WTC11 (cell line): ENCODE measurements at regions not wholly inside any gene's neighbourhood (a gene's known extent, or its start where the extent isn't known, plus 50 kb on each side); places are given as distances from the start of the nearest gene placed in this dataset.

ENCODE experiments used
- ATAC-seq: fragments of 200-7000 bp; cut with Tn5 transposase; 2 replicates; pipeline ENCODE4 v1.10.0; 2021; ENCODE audit warnings: mild to moderate bottlenecking, moderate library complexity
- CTCF ChIA-PET: fragments of 300-600 bp; sonication (Branson Sonifier 250); formaldehyde crosslinking; loops from one replicate; lab custom pipeline; 2021; ENCODE audit warnings: antibody characterized with exemption; lab: Charles Lee
- POLR2A ChIA-PET: fragments of 350-600 bp; sonication (Branson Sonifier 250); formaldehyde crosslinking; loops from one replicate; lab custom pipeline; 2021; ENCODE audit warnings: antibody characterized with exemption; lab: Charles Lee
- DNase-seq: peaks from one replicate; pipeline ENCODE4 v3.0.0; 2021; ENCODE audit warnings: low spot score
- H3K27ac Mint-ChIP-seq: 2 replicates; pipeline ENCODE4 v1.8.0; 2021; ENCODE audit warnings: mixed read lengths
- H3K27me3 Mint-ChIP-seq: 2 replicates; pipeline ENCODE4 v1.8.0; 2021; ENCODE audit warnings: low read depth, mild to moderate bottlenecking, moderate library complexity, mixed read lengths
- H3K36me3 Mint-ChIP-seq: 2 replicates; pipeline ENCODE4 v1.8.0; 2021; ENCODE audit warnings: mixed read lengths
- H3K4me1 Mint-ChIP-seq: 2 replicates; pipeline ENCODE4 v1.8.0; 2022; ENCODE audit warnings: mixed read lengths
- H3K4me3 Mint-ChIP-seq: 2 replicates; pipeline ENCODE4 v1.8.0; 2021; ENCODE audit warnings: mild to moderate bottlenecking, moderate library complexity, mixed read lengths
- H3K9me3 Mint-ChIP-seq: 2 replicates; pipeline ENCODE4 v1.8.0; 2021; ENCODE audit warnings: mixed read lengths
- AFF4 ChIP-seq: sonication (generic); formaldehyde crosslinking; IDR thresholded peaks from 2 replicates; pipeline ENCODE4 v1.8.1; 2023; ENCODE audit warnings: mild to moderate bottlenecking, missing genetic modification reagents, borderline replicate concordance
- ATF6 ChIP-seq: sonication (generic); formaldehyde crosslinking; IDR thresholded peaks from 2 replicates; pipeline ENCODE4 v1.8.1; 2023; ENCODE audit warnings: mild to moderate bottlenecking, missing genetic modification reagents
- CBFB ChIP-seq: sonication (generic); formaldehyde crosslinking; IDR thresholded peaks from 2 replicates; pipeline ENCODE4 v1.8.1; 2022; ENCODE audit warnings: mild to moderate bottlenecking, low read depth, missing genetic modification reagents
- CTCF ChIP-seq: fragments of 200-600 bp; IDR thresholded peaks from 2 replicates; pipeline ENCODE4 v1.8.0; 2022; ENCODE audit warnings: antibody characterized with exemption
- ERG ChIP-seq: fragments of 250-450 bp; sonication (Bioruptor Pico); IDR thresholded peaks from 2 replicates; pipeline ENCODE4 v1.8.0; 2021; ENCODE audit warnings: mild to moderate bottlenecking
- FOXJ3 ChIP-seq: sonication (generic); formaldehyde crosslinking; IDR thresholded peaks from 2 replicates; pipeline ENCODE4 v1.9.0; 2021; ENCODE audit warnings: missing genetic modification reagents, mild to moderate bottlenecking, borderline replicate concordance
- FOXK1 ChIP-seq: sonication (generic); formaldehyde crosslinking; IDR thresholded peaks from 2 replicates; pipeline ENCODE4 v1.8.0; 2022; ENCODE audit warnings: mild to moderate bottlenecking, moderate library complexity, missing genetic modification reagents
- IRF2 ChIP-seq: sonication (generic); formaldehyde crosslinking; IDR thresholded peaks from 2 replicates; pipeline ENCODE4 v1.8.0; 2022; ENCODE audit warnings: low read depth, missing genetic modification reagents, borderline replicate concordance
- KAT7 ChIP-seq: sonication (generic); formaldehyde crosslinking; IDR thresholded peaks from 2 replicates; pipeline ENCODE4 v1.8.1; 2023; ENCODE audit warnings: missing genetic modification reagents, mild to moderate bottlenecking, borderline replicate concordance
- MYBL2 ChIP-seq: sonication (generic); formaldehyde crosslinking; IDR thresholded peaks from 2 replicates; pipeline ENCODE4 v1.8.1; 2023; ENCODE audit warnings: mild to moderate bottlenecking, moderate library complexity, missing genetic modification reagents
- NFATC4 ChIP-seq: fragments of 250-450 bp; sonication (Bioruptor Pico); IDR thresholded peaks from 2 replicates; pipeline ENCODE4 v1.9.0; 2021; ENCODE audit warnings: mild to moderate bottlenecking
- RORB ChIP-seq: fragments of 250-450 bp; sonication (Bioruptor Pico); IDR thresholded peaks from 2 replicates; pipeline ENCODE4 v1.9.0; 2021; ENCODE audit warnings: mild to moderate bottlenecking
- SMAD3 ChIP-seq: sonication (generic); formaldehyde crosslinking; IDR thresholded peaks from 2 replicates; pipeline ENCODE4 v1.8.0; 2022; ENCODE audit warnings: missing genetic modification reagents, mild to moderate bottlenecking, borderline replicate concordance
- TCF7 ChIP-seq: sonication (generic); formaldehyde crosslinking; IDR thresholded peaks from 2 replicates; pipeline ENCODE4 v1.8.0; 2022; ENCODE audit warnings: mild to moderate bottlenecking, low read depth, missing genetic modification reagents, moderate library complexity
- USF1 ChIP-seq: sonication (generic); formaldehyde crosslinking; IDR thresholded peaks from 2 replicates; pipeline ENCODE4 v1.8.0; 2022; ENCODE audit warnings: mild to moderate bottlenecking, missing genetic modification reagents
- ZNF121 ChIP-seq: sonication (generic); formaldehyde crosslinking; IDR thresholded peaks from 2 replicates; pipeline ENCODE4 v1.8.0; 2023; ENCODE audit warnings: missing genetic modification reagents
- ZNF138 ChIP-seq: sonication (generic); formaldehyde crosslinking; conservative IDR thresholded peaks from 2 replicates; pipeline ENCODE4 v1.8.1; 2022; ENCODE audit warnings: mild to moderate bottlenecking, moderate library complexity, missing genetic modification reagents
- ZNF219 ChIP-seq: sonication (generic); formaldehyde crosslinking; IDR thresholded peaks from 2 replicates; pipeline ENCODE4 v1.8.0; 2023; ENCODE audit warnings: missing genetic modification reagents, mild to moderate bottlenecking, borderline replicate concordance
- ZNF671 ChIP-seq: fragments of 250-450 bp; sonication (Bioruptor Pico); IDR thresholded peaks from 2 replicates; pipeline ENCODE4 v1.8.0; 2021; ENCODE audit warnings: mild to moderate bottlenecking

GRCh38 chr2:2706306-2706705, 375.2 kb upstream of the MYT1L start (continued):
- TF ChIP-seq ERG (CRISPR knock-in tag): no peak
- no peak for TF ChIP-seq CBFB
- no peak for TF ChIP-seq RORB
- TF ChIP-seq USF1 (CRISPR knock-in tag): no peak
- TF ChIP-seq ZNF219 (CRISPR knock-in tag): no peak
- TF ChIP-seq KAT7 (CRISPR knock-in tag): no peak

GRCh38 chr2:2705871-2706270, 374.8 kb upstream of the MYT1L start:
- Mint-ChIP-seq H3K27ac (no peak overlapping the region), H3K27me3 (no peaks in the 10 kb centered on the region; the same call in 1 of the 2 replicates), H3K4me3 (no peak overlapping the region), H3K36me3 (no peaks in the 10 kb centered on the region), H3K4me1 (peaks cover 36% of the 10 kb centered on the region), H3K9me3 (no peaks in the 10 kb centered on the region)
- ChIA-PET POLR2A (no interaction called here), CTCF (no interaction called here)
- ATAC-seq: no peak
- TF ChIP-seq TCF7 (CRISPR knock-in tag) (no peak), ATF6 (CRISPR knock-in tag) (no peak), CTCF (no peak), ZNF138 (CRISPR knock-in tag) (no peak)
- DNase-seq: no peak

GRCh38 chr2:2704428-2705090, 373.5 kb upstream of the MYT1L start:
- ATAC-seq (no peak), DNase-seq (no peak)
- Mint-ChIP-seq H3K27ac (no peak overlapping the region), H3K27me3 (no peaks in the 10 kb centered on the region; the same call in 1 of the 2 replicates), H3K9me3 (no peaks in the 10 kb centered on the region), H3K36me3 (no peaks in the 10 kb centered on the region), H3K4me1 (peaks cover 46% of the 10 kb centered on the region), H3K4me3 (no peak overlapping the region)
- ChIA-PET POLR2A (interaction anchor here (0.6 kb wide), 1 partner anchor 250 kb away, joined by 4 read pairs; no protein-coding TSS in a partner anchor), CTCF (no interaction called here)
- TF ChIP-seq MYBL2 (CRISPR knock-in tag) (no peak), NFATC4 (CRISPR knock-in tag) (no peak), IRF2 (no peak), AFF4 (no peak), ZNF671 (CRISPR knock-in tag) (no peak), ZNF121 (CRISPR knock-in tag) (no peak), FOXJ3 (CRISPR knock-in tag) (no peak), FOXK1 (CRISPR knock-in tag) (no peak), SMAD3 (CRISPR knock-in tag) (no peak)
